Loucy (cell line): ENCODE measurements at regions not wholly inside any gene's neighbourhood (a gene's known extent, or its start where the extent isn't known, plus 50 kb on each side); places are given as distances from the start of the nearest gene placed in this dataset.

Experiments
- CTCF ChIP-seq: fragments of 200-600 bp; sonication (generic); conservative IDR thresholded peaks from 2 replicates; pipeline ENCODE4 v1.5.1; 2014; ENCODE audit warnings: mild to moderate bottlenecking, antibody characterized with exemption, low read length
- EZH2phosphoT487 ChIP-seq: fragments of 200-600 bp; IDR thresholded peaks from 2 replicates; pipeline ENCODE4 v1.6.1; 2018; ENCODE audit warnings: antibody characterized with exemption, mild to moderate bottlenecking, moderate library complexity, borderline replicate concordance

DNA sequence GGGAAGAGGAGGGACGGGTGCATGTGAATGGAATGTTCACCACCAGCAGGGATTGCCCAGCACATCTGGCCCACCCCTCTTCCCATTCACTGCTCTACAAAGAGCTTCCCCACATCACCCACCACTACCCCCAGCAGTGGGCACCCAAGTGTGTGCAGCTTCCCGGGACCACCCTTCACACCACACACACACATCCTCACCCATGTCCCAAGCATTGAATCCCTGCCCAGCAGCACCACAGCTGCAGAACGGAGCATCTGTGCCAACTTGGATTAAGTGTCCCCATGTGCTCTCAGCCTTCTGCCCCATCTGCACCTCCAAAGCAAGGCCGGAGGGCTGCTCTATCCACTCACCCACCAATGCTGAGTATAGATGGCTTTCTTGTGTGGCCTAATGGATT is 141.4 kb downstream of the PSMG1 start:
- TF ChIP-seq EZH2phosphoT487 (no peak), CTCF (no peak)
